HG03045 (cell line): ENCODE measurements at regions not wholly inside any gene's neighbourhood (a gene's known extent, or its start where the extent isn't known, plus 50 kb on each side); places are given as distances from the start of the nearest gene placed in this dataset.
"Not testable (repeated sequence)": the region's sequence is repeated elsewhere in the genome, so short reads cannot be mapped to it uniquely, and the experiment has no call there.

Source experiments
- ATAC-seq: cut with Tn5 transposase; IDR thresholded peaks from one replicate; pipeline ENCODE4 v1.9.1; 2021; ENCODE audit warnings: mild to moderate bottlenecking, moderate library complexity; ENCODE audit not compliant: unreplicated experiment

GRCh38 chr4:153877898-153878297, 89.0 kb upstream of the SFRP2 start:
- ATAC-seq, result no peak

GRCh38 chr4:153873741-153874140, 84.9 kb upstream of the SFRP2 start:
- no peak for ATAC-seq

GRCh38 chr4:153866766-153867165, 77.9 kb upstream of the SFRP2 start:
- not testable (repeated sequence) for ATAC-seq

GRCh38 chr4:153852501-153852900, 63.6 kb upstream of the SFRP2 start:
- no peak for ATAC-seq

- ATAC-seq, result no peak
These were observed 61.8 kb upstream of the SFRP2 start for GRCh38 chr4:153850533-153851280.

GRCh38 chr4:153844144-153844543, 55.3 kb upstream of the SFRP2 start:
- ATAC-seq, result no peak
